Transverse colon (tissue), 3 donors: ENCODE measurements at regions not wholly inside any gene's neighbourhood (a gene's known extent, or its start where the extent isn't known, plus 50 kb on each side); places are given as distances from the start of the nearest gene placed in this dataset.

ENCODE experiments used
- CTCF ChIP-seq, 5 experiments: fragments of 200-600 bp in 3 of 5; fragments of 450-650 bp in 2 of 5; sonication (generic) in 3 of 5; IDR thresholded peaks; 1 replicate in 2 of 5; 2 replicates in 3 of 5; pipeline ENCODE4 v1.5.1; 2016 to 2017; ENCODE audit warnings: antibody characterized with exemption in 5 of 5, inconsistent platforms in 3 of 5, mild to moderate bottlenecking in 2 of 5, moderate library complexity in 1 of 5
- POLR2A ChIP-seq: fragments of 450-650 bp; IDR thresholded peaks from one replicate; pipeline ENCODE4 v1.6.1; 2016; ENCODE audit warnings: antibody characterized with exemption, mild to moderate bottlenecking, moderate library complexity

DNA sequence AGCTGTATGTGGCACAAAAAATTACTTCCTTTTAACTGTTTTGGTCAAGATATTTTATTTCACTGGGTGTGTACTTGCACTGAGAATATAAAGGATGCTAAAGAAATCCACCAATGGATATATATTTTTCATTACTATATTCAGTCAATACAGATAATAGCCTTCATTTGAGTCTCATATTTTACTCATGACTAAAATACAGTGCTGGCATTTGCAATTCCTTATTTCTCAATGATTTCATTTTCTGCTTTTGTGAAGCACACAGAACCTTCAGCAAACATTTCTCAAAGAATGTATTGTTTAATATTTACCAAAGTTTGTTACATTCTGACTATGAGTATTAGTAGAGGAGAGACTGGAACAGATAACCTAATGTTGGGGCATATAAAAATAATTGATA lies 93.2 kb upstream of the SOX5 start:
- TF ChIP-seq CTCF (IDR thresholded peaks at IDR 0.05) (no peak), POLR2A (no peak)
